OCI-LY3 (cell line): ENCODE measurements at regions not wholly inside any gene's neighbourhood (a gene's known extent, or its start where the extent isn't known, plus 50 kb on each side); places are given as distances from the start of the nearest gene placed in this dataset.

Experiments
- CTCF ChIP-seq: fragments of 200-600, 300-600 bp; sonication (generic); IDR thresholded peaks from 2 replicates; pipeline ENCODE4 v1.5.1; 2014; ENCODE audit warnings: antibody characterized with exemption, low read length, low read depth
- EZH2phosphoT487 ChIP-seq: fragments of 200-600 bp; shearing (Covaris generic); IDR thresholded peaks from 2 replicates; pipeline ENCODE4 v1.6.1; 2018; ENCODE audit warnings: antibody characterized with exemption, mixed run types, low read depth

GRCh38 chr9:117622347-117622746, 81.9 kb upstream of the TLR4 start:
- TF ChIP-seq CTCF (peak; percentile 60), EZH2phosphoT487 (no peak)
